ENCODE measurements at regions not wholly inside any gene's neighbourhood (a gene's known extent, or its start where the extent isn't known, plus 50 kb on each side); places are given as distances from the start of the nearest gene placed in this dataset.

DNA sequence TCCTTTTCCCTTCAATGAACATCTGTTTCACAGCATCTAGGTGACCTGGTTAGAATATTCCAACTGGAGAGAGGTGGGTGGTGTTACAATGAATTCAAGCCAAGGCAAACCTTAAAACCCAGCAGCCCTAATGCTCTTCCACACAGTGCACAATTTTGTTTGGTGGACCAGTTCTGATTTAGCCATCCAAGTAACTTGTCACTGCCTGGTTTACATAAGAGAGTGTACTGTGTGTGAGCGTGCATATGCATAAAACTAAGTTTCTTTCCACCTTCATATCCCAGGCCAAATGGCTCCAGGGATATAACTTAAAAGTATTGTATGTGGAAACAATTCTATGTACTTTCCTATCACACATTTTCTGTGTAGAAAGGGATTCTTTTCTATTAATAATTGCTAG lies 200.4 kb upstream of the FAR2 start:
- DNase-seq: no peak

DNA sequence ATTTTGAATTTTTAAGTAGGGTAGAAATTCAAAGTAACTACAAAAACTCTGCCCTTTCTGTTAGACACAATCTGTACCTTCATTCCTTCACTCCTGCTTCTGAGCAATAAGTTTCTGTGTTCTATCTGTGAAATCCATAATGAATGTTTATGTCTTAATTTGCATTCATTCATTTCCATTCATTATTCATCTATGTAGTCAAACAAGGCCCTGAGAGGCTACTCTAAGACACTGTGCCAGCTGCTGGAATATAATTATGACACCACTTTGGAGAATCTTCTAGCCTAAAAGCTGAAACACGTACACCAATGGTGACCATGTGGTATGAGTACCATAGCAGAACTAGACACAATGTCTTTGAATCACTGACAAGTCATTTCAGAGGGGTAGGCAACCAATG lies 199.9 kb upstream of the FAR2 start:
- no peak for DNase-seq

- no peak for DNase-seq
Observed at GRCh38 chr12:28950049-28950448, 199.0 kb upstream of the FAR2 start.

DNA sequence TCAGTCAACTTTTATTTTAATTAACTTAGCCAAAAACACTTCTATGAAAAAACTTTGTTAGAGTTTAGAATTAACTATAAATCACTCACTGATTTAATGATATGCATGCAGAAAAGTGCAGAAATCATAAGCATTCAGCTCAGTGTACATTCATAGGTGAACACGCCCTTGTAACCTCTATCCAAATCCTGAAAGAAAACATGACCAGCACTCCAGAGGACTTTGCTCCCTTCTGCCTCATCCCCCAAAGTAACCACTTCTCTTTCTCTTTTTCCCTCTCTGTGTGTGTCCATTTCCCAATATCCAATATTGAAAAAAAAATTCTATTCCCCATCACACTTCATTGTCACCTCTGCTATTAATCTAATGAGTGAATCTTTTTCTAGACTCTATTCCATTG lies 197.1 kb upstream of the FAR2 start:
- DNase-seq: no peak

GRCh38 chr12:28954333-28954732 lies 194.7 kb upstream of the FAR2 start:
- DNase-seq: no peak

DNA sequence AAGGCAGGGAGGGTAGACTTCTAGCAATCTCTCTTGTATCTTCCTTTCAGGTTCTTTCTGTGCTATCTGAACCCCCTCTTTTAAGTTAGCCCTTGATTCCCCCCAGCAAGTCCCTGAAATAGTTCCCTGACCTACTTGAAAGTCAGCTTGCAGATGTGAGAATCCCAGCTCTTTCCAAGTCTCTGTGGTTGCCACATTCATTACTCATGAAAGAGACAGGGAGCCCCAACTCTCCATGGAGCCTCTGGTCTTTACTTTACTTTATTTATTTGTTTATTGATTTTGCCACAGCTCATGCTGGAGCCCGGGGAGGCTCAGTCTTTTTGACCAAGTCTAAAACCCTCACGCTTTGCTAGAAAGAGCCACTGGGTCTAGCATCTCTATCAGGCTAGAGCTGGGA lies 193.6 kb upstream of the FAR2 start:
- no peak for DNase-seq

DNA sequence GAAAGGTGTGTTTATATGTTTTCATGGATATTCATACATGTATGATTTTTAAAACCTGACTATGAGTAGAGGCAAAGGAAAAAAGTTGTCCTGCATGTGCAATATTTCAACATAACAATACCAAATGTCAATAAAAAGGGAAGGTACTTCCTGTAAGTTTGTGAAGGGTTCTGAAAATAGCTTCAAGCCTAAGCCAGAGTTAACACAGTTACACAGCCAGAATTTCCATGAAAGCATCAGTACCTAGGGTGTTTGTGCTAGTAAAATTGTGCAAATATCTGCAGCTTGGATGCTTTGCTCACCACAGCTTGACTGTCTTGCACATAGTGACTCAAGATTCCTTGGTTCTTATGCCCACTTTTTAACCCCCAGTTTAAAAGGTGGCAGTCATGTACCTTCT lies 193.1 kb upstream of the FAR2 start:
- no peak for DNase-seq

GRCh38 chr12:28958553-28959195 lies 190.4 kb upstream of the FAR2 start:
- no peak for DNase-seq

GRCh38 chr12:28961948-28962384 lies 187.1 kb upstream of the FAR2 start:
- no peak for DNase-seq

DNA sequence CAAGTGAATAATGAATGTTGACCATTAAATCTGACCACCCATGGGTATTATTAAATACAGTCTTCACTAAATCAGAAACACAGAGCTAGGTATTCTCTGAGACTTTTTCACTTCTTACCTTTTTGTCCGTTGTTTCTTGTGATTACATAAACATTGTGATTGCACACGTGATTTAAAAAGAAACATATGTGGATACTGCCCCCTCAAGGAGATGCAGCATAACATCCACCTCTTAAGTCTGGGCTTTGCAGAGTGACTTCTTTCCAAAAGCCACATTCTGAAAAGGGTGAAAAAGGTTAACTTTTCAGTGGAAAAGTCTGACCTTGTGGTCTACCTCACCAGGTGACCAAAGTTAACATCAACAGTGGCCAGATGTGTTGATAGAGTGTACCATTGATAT lies 185.5 kb upstream of the FAR2 start:
- peak; percentile 41 for DNase-seq

- DNase-seq: no peak
Observed at GRCh38 chr12:28966046-28966780, 182.9 kb upstream of the FAR2 start.

DNA sequence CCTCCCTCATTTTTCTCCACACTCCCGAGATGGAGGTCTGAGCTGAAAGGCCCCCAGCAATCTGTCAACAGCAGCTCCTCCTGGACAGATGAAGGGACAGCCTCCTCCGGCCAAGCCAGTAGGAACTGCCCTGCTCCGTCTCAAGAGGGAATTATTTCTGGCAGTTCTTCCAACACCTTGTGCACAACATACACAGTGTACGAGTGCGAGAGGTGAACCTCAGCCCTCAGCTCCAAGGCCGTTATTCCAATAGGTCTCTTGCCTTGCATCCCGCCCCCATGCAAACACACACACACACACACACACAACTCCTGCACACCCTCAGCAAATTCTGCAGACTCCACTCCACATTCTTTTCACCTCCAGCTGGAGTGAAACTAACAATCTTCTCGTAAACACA lies 181.7 kb upstream of the FAR2 start:
- no peak for DNase-seq

DNA sequence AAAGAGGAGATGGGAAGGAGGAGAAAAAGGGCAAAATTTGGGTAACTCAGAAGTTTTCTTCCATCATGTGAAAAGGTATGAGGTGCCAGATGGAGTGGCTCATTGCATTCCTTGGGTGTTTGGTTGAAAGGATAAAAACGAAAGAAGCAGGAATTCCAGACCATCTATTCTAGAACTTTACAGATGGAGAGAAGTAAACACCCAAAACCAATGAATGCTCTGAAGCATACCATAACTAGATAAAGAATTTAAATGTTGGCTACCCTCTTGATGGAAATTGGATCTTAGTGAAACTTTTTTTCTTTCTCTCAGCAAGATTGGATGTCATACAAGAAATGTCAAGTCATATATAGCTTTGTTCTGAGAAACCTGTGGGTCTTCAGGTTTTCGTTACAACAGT lies 175.6 kb upstream of the FAR2 start:
- no peak for DNase-seq

DNA sequence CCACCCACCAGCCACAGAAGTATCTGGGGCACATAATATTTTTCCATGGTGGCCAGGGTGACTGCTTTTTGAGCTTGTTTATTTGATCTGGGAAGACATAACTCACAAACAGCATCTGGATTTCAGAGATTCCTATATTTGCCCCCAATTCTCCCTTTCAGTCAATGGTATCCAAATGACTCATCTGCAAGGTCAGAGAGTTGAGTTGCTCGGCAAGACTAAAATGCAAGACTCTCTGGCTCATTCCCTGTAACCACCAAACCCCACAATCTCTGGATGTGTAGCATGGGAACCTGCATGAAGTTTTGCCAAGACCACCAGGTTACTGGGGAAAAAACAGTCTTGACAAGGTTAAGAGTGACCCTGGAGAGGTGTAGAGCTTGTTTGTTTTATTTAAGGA lies 174.9 kb upstream of the FAR2 start:
- no peak for DNase-seq

DNA sequence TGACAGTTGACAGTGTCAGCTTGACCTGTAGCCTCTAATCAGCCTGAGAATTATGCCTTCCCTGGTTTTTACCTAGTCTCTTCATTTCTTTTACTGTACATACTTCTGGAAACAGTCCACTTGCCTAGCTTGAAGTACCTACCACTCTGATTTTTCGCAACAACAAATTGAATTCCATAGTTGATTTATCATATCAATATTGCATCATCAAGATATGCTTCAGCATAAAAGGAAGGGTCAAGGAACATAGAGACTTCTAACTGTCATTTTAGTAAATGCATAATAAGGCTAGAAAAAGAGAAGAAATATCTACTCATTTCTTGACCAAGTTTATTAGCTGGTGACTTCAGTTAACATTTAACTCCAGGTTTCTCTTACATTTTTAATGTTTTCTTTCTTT lies 174.2 kb upstream of the FAR2 start:
- DNase-seq: no peak

- no peak for DNase-seq
Observed at GRCh38 chr12:28975564-28976340, 173.3 kb upstream of the FAR2 start.

GRCh38 chr12:28980436-28980835 lies 168.6 kb upstream of the FAR2 start:
- no peak for DNase-seq

- no peak for DNase-seq
Observed at GRCh38 chr12:28987538-28988324, 161.3 kb upstream of the FAR2 start.

GRCh38 chr12:28988325-28988704 lies 160.8 kb upstream of the FAR2 start:
- DNase-seq: no peak

DNA sequence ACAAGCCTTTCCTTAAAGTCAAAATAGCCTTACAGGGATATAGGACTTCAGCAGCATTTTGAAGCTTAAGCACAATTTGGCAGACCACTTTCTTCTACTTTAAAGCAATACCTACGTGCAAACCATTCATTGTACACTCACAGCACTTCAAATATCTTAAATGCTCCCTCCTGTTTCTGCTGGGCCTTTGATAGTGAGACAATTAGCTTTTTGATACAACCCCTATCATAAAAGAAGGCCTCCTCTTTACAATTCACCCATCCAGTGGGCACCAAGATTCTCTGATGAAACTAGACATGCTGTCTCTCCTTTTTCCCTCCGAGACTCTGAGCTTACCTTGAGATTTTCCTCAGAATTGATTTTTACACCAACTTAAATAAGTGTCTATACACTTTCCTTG lies 157.5 kb upstream of the FAR2 start:
- DNase-seq: no peak

- no peak for DNase-seq
Observed at GRCh38 chr12:28993720-28994119, 155.4 kb upstream of the FAR2 start.

- no peak for DNase-seq
Observed at GRCh38 chr12:28994179-28994715, 154.8 kb upstream of the FAR2 start.

- DNase-seq: no peak
Observed at GRCh38 chr12:28996688-28997087, 152.4 kb upstream of the FAR2 start.
